GM13977 (cell line): ENCODE measurements at regions not wholly inside any gene's neighbourhood (a gene's known extent, or its start where the extent isn't known, plus 50 kb on each side); places are given as distances from the start of the nearest gene placed in this dataset.
"Not testable (repeated sequence)": the region's sequence is repeated elsewhere in the genome, so short reads cannot be mapped to it uniquely, and the experiment has no call there.

Experiments used
- DNase-seq: peaks from one replicate; pipeline ENCODE4 v3.0.0; 2012; ENCODE audit warnings: low spot score
- in situ Hi-C: fragments of 300-500 bp; cut with MboI; formaldehyde crosslinking; loops from one replicate; pipeline ENCODE4 v1.12.0; 2022; ENCODE audit warnings: low sequenced_read_pairs, low pct_unique_long_range_greater_than_20kb, mixed read lengths, inconsistent platforms; ENCODE audit not compliant: unreplicated experiment
- TF ChIP-seq, protein P1 (sequence below): IDR thresholded peaks from 2 replicates; pipeline ENCODE4 v1.5.1; 2012; ENCODE audit warnings: mild to moderate bottlenecking, control low read depth; ENCODE audit not compliant: insufficient read depth; ENCODE audit errors: extremely low read depth, missing control alignments

GRCh38 chr6:76835293-76835692 is 628.0 kb downstream of the HTR1B start:
- in situ Hi-C loops: no loop called here
- TF ChIP-seq, protein P1, sequence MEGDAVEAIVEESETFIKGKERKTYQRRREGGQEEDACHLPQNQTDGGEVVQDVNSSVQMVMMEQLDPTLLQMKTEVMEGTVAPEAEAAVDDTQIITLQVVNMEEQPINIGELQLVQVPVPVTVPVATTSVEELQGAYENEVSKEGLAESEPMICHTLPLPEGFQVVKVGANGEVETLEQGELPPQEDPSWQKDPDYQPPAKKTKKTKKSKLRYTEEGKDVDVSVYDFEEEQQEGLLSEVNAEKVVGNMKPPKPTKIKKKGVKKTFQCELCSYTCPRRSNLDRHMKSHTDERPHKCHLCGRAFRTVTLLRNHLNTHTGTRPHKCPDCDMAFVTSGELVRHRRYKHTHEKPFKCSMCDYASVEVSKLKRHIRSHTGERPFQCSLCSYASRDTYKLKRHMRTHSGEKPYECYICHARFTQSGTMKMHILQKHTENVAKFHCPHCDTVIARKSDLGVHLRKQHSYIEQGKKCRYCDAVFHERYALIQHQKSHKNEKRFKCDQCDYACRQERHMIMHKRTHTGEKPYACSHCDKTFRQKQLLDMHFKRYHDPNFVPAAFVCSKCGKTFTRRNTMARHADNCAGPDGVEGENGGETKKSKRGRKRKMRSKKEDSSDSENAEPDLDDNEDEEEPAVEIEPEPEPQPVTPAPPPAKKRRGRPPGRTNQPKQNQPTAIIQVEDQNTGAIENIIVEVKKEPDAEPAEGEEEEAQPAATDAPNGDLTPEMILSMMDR: no peak
- no peak for DNase-seq

DNA sequence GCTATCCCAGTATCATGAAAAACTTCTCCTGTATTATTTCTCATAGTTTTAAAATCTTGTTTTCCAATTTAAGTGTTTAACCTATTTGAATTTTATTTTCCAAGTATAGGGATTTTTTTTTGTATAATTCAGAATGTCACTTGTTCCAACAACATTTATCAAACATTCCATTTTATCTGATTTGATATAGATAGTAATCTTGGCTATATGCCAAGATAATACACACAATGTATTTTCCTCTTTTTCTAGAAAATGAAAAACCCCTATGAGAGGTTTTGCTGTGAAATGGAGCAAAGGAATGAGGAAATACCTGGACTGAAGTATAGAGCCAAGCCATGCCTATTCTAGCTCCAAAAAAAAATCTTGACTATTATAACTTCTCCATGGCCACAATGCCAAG is 628.9 kb downstream of the HTR1B start:
- no peak for DNase-seq
- TF ChIP-seq, protein P1: no peak
- in situ Hi-C loops: no loop called here

DNA sequence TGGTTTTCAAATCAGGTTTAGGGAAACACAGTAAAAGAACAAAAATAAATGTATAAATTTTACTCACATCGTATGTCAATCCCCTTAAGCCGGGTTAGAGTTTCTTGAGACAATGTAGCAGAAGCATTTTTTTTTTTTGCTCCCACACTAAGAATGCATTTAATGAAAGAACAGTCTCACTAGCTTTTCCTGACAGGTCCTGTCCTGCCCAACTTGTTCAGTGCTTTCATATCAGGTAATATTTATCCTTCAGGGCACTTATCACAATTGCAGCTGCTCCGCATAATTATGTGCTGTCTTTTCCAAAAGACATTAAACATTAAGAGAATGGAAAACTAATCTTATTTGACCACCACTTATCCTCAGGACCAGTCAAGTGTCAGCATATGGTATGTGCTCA is 632.0 kb downstream of the HTR1B start:
- in situ Hi-C loops: no loop called here

DNA sequence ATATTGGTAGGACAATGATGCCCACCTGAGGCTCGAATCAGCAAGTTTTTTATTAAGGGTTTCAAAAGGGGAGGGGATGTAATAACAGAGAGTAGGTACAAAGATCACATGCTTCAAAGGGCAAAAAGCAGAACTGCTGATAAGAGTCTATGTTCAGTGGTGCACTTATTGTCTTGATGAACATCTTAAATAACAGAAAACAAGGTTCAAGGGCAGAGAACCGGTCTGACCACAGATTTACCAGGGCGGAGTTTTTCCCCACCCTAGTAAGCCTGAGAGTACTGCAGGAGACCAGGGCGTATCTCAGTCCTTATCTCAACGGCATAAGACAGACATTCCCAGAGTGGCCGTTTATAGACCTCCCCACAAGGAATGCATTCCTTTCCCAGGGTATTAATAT is 639.7 kb downstream of the HTR1B start:
- DNase-seq, in situ Hi-C loops: not testable (repeated sequence)

More for the DNA sequence above, 632.0 kb downstream of the HTR1B start:
- no peak for DNase-seq
- TF ChIP-seq, protein P1: no peak

- in situ Hi-C loops: no loop called here
- TF ChIP-seq, protein P1: no peak
- no peak for DNase-seq
Observed at GRCh38 chr6:76818451-76818850, 644.8 kb downstream of the HTR1B start.

- TF ChIP-seq, protein P1: no peak
- DNase-seq: no peak
- in situ Hi-C loops: no loop called here
Observed at GRCh38 chr6:76817429-76817828, 645.9 kb downstream of the HTR1B start.

GRCh38 chr6:76814496-76815458 is 648.5 kb downstream of the HTR1B start:
- TF ChIP-seq, protein P1: no peak
- in situ Hi-C loops: no loop called here
- DNase-seq: no peak
